LNCAP (cell line): ENCODE measurements at regions not wholly inside any gene's neighbourhood (a gene's known extent, or its start where the extent isn't known, plus 50 kb on each side); places are given as distances from the start of the nearest gene placed in this dataset.

Experiments used
- CTCF ChIP-seq: fragments of 450-650 bp; IDR thresholded peaks from 2 replicates; pipeline ENCODE4 v1.5.1; 2017; ENCODE audit warnings: mild to moderate bottlenecking

GRCh38 chr13:67854990-67855389 is 624.9 kb upstream of the PCDH9 start:
- no peak for TF ChIP-seq CTCF

GRCh38 chr13:67844574-67844973 is 614.4 kb upstream of the PCDH9 start:
- no peak for TF ChIP-seq CTCF

GRCh38 chr13:67841071-67841470 is 610.9 kb upstream of the PCDH9 start:
- no peak for TF ChIP-seq CTCF

GRCh38 chr13:67833564-67833963 is 603.4 kb upstream of the PCDH9 start:
- no peak for TF ChIP-seq CTCF

GRCh38 chr13:67829641-67830040 is 599.5 kb upstream of the PCDH9 start:
- TF ChIP-seq CTCF, result no peak

- TF ChIP-seq CTCF, result no peak
These were observed 597.9 kb upstream of the PCDH9 start for GRCh38 chr13:67827992-67828391.

- no peak for TF ChIP-seq CTCF
These were observed 591.5 kb upstream of the PCDH9 start for GRCh38 chr13:67821606-67822005.

GRCh38 chr13:67806796-67807195 is 576.7 kb upstream of the PCDH9 start:
- TF ChIP-seq CTCF, result no peak
